Stimulated activated CD4-positive, alpha-beta T cell treated with anti-CD3 and anti-CD28 coated beads, Interleukin-4, amount 100 ng/mL, for 4 hours (primary cell): ENCODE measurements at regions not wholly inside any gene's neighbourhood (a gene's known extent, or its start where the extent isn't known, plus 50 kb on each side); places are given as distances from the start of the nearest gene placed in this dataset.
"Not testable (repeated sequence)": the region's sequence is repeated elsewhere in the genome, so short reads cannot be mapped to it uniquely, and the experiment has no call there.

Experiments
- DNase-seq, 2 experiments: peaks; one replicate each; pipeline ENCODE4 v3.0.0-alpha.2; 2020

GRCh38 chr6:22129751-22130150, 167.1 kb downstream of the PRL start:
- DNase-seq = no peak

GRCh38 chr6:22132656-22133055, 164.2 kb downstream of the PRL start:
- DNase-seq = no peak

- DNase-seq = no peak
These were observed 163.5 kb downstream of the PRL start for GRCh38 chr6:22133357-22133756.

DNA sequence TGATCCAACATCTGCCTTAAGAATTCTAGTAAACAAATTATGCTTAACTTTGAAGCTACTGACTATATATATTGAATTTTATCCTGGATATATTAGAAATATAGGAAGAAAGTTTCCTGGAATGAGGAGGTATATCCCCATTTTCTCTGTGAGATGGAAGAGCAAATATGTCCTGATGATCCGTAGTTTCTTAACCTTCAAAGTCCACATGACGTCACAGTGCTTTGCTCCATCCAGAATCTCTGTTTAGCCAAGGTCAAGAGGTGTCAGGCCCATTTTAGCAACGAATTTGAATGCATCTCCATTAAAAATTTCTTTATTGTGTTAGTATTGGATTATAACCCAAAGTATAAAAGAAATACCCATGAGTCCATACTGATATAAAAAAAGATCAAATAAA, 162.5 kb downstream of the PRL start:
- no peak for DNase-seq

DNA sequence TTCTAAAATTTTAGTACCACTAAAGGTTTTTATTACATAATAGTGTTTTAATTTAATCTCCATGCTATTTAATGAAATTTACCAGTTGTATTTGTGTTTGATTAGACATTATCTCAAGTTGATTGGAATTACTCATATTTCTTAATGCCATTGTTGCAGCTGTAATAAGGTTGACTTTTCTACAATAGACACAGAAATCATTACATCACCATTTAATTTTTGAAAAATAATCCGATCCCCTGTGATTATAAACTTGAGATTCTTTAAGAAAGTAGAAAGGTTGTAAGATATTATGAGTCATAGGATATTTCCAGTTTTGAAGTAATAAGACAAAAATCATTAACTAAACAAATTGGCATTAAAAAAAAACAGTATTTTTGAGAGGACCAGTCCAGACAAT, 161.4 kb downstream of the PRL start:
- no peak for DNase-seq

- DNase-seq = not testable (repeated sequence)
These were observed 156.1 kb downstream of the PRL start for GRCh38 chr6:22140736-22141135.

DNA sequence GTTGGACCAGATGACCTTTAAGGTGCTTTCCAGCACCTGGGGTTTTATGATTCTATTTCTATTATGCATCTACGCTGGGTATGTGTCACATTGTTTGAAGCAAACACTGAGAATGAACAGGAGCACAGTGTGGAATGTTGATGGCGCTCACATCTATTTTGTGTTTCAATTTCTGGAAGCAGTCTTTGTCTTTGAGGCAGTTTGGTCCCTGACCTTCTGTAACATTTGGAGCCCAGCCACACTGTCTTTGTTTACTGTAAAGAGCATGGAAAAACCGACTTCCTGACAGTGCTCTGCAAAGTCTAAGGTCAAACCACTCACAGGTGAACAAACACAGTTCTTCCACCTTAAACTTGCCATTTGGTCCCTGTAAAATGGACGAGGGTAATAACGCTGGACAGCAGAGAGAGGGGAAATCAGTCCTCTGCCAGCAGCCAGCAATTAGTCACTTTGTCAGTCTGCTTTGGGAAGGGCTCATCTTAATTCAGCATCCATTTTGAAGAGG, 155.5 kb downstream of the PRL start:
- DNase-seq = no peak

DNA sequence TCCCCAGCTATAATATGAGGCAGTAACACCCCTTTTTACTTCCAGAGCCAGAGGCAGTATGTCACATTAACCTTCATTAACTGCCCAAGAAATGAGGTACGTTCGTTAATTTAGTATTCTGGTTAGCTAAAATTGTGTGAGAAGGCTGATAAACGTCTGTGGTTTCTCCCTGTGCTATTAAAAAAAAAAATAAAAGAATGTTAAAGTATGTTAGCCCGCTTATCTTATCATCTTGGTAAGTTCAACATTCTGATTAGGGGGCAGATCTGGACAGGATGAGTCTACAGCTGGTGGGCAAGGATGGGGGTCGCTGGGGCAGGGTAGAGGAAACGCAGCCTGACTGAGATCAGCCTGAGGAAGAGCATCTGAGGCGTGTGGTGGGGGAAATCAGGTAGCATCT, 154.0 kb downstream of the PRL start:
- no peak for DNase-seq

GRCh38 chr6:22145376-22145775, 151.5 kb downstream of the PRL start:
- DNase-seq = no peak

- no peak for DNase-seq
These were observed 150.8 kb downstream of the PRL start for GRCh38 chr6:22145823-22146677.

DNA sequence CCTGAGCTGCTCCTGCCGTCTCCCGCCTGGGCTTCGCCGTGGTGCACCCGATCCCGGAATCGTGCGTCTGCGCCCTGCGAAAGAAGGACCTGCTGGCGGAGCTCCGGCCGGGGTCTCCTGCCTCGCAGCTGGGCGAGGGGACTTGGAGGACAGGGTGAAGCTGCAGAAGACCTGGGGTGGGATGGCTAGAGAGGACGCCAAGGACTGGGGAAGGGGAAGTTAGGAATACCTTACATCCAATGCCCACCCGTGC, 150.2 kb downstream of the PRL start:
- DNase-seq = no peak

DNA sequence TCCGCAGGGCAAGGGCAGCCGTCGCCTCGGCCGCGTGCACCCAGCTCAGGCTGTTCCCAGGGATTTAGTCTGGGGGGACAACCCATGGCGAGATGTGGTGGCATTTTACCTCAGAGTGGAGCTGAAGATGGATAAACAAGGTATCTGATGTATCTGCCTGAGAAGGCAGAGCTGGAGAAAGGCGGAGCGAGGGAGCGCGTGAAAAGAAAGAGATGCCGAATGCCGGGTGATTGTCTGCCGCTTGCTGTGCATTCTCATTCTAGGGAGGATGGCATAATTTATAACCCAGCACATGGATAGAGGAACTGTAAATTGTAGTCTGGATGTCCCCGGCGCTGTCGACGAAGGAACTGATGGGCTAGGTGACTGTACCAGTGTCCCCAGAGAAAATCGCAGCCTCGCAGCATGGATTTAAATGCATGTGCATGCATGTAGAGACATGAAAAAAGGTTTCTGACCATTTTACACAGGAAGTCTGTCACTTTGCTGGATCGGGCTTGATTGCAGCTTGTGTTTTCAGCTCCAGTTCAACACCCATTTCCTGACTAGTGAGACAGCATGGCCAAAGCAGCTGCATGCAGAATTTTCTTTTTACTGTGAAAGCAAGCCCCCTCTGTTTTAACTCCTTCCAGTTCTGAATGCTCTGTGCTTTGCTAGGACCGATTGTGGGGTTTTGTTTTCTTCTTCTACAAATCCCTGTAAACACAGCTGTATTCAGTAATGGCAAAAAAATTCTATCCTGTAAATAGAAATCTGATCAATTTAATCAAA, 149.7 kb downstream of the PRL start:
- DNase-seq = no peak

- DNase-seq = no peak
These were observed 148.7 kb downstream of the PRL start for GRCh38 chr6:22147921-22148776.

DNA sequence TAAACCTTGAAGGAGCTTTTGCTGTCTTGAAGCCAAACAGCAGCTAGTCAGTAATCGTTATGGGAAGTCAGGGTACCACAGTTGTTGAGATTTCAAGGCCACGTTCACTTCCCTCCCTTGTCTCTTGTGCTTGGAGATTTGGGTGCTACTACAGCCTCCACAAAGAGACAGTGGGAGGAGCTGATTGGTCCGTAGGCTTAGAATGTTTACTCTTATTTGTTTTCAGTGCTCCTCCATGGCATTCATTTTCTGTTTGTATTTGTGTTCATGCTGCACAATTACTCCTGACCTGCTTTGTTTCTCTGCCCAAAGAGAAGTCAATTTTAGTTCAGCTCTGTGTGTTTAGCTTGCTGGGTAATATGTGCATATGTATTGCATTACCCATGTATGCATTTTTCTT, 147.7 kb downstream of the PRL start:
- DNase-seq = no peak

GRCh38 chr6:22149501-22150367, 147.1 kb downstream of the PRL start:
- no peak for DNase-seq

DNA sequence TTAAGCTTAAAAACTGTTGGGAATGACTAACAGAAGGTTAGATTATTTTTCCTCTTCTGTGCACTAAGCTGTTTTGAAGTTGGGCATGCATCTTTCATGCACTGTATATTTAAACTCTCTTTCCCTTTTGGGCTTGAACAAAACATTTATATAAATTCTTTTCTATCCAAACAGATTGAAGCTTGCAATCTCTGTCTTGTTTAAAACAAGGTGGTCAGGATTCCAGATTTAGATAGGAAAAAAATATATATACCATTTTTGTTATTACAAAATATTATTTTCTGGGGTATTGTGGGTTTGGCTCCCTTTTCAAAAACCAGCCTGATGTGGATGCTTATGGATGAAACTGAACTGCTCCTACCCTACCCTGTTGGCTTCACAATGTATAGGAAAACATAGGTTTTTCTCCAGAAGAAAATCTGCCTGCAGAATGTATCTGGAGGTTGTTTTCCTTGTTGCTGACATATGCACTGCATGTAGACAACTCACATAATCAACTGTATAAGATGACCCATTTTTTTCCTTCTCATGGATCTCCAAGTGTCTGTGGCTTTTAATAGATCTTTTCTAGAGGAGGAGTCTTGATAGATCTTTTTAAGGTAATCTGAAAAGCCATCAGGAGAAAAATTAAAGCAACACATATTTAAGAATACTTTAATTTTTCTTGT, 146.3 kb downstream of the PRL start:
- no peak for DNase-seq

DNA sequence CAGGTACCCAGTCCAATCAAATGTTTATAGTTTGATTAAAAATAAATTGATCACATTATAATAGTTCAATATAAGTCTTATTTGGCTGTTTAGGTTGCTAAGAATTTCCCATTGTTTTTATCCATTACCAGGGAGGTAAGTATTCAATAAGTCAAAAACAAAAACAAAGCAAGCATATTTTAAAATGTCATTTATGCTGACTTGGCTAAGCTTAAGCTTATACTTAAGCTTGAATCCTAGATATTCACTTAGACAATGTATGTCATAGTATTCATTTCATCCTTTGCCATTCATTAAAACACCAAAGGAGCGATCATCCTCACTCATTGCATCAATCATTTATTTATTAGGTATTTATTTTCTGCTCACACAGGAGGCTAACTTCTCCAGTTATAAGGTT, 144.9 kb downstream of the PRL start:
- no peak for DNase-seq

DNA sequence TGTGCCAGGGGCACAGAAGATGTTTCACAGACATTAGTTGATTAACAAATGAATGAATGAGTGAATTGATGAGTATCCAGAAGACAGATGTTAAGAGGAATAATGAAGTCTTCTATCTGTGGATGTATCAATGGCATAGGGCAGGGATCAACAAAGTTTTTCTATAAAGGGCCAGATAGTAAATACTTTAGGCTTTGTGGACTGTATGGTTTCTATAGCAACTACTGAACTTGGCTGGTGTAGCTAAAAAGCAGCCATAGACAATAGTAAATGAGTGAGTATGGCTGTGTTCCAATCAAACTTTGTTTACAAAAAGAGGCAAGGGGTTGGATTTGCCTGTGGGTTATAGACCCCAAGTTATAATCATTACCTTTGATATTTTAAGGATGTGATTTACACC, 144.0 kb downstream of the PRL start:
- DNase-seq = no peak

GRCh38 chr6:22153384-22154158, 143.3 kb downstream of the PRL start:
- no peak for DNase-seq

GRCh38 chr6:22155551-22155950, 141.3 kb downstream of the PRL start:
- DNase-seq = no peak

GRCh38 chr6:22157233-22157632, 139.6 kb downstream of the PRL start:
- no peak for DNase-seq
